Progenitor cell of endocrine pancreas (in vitro differentiated cells): ENCODE measurements at regions not wholly inside any gene's neighbourhood (a gene's known extent, or its start where the extent isn't known, plus 50 kb on each side); places are given as distances from the start of the nearest gene placed in this dataset.
"Not testable (repeated sequence)": the region's sequence is repeated elsewhere in the genome, so short reads cannot be mapped to it uniquely, and the experiment has no call there.

Source experiments
- DNase-seq: peaks from one replicate; pipeline ENCODE4 v3.0.0; 2021; ENCODE audit warnings: low spot score; ENCODE audit not compliant: unreplicated experiment
- H3K27ac Mint-ChIP-seq: 2 replicates; pipeline ENCODE4 v1.8.0; 2021; ENCODE audit warnings: mild to moderate bottlenecking, moderate library complexity, mixed read lengths
- H3K27me3 Mint-ChIP-seq: 2 replicates; pipeline ENCODE4 v1.8.0; 2021; ENCODE audit warnings: mixed read lengths
- H3K36me3 Mint-ChIP-seq: 2 replicates; pipeline ENCODE4 v1.8.0; 2022; ENCODE audit warnings: mixed read lengths; ENCODE audit not compliant: insufficient read depth
- H3K4me1 Mint-ChIP-seq: 2 replicates; pipeline ENCODE4 v1.8.0; 2021; ENCODE audit warnings: low read depth, mixed read lengths
- H3K4me3 Mint-ChIP-seq: 2 replicates; pipeline ENCODE4 v1.8.0; 2021; ENCODE audit warnings: low read depth, mild to moderate bottlenecking, moderate library complexity, mixed read lengths
- H3K9me3 Mint-ChIP-seq: 2 replicates; pipeline ENCODE4 v1.8.0; 2021; ENCODE audit warnings: low read depth, mixed read lengths
- TF ChIP-seq, protein P1 (sequence below): fragments of 200-600 bp; sonication (generic); IDR thresholded peaks from one replicate; pipeline ENCODE4 v1.5.0; 2021; ENCODE audit warnings: antibody characterized with exemption, mild to moderate bottlenecking; ENCODE audit not compliant: unreplicated experiment

DNA sequence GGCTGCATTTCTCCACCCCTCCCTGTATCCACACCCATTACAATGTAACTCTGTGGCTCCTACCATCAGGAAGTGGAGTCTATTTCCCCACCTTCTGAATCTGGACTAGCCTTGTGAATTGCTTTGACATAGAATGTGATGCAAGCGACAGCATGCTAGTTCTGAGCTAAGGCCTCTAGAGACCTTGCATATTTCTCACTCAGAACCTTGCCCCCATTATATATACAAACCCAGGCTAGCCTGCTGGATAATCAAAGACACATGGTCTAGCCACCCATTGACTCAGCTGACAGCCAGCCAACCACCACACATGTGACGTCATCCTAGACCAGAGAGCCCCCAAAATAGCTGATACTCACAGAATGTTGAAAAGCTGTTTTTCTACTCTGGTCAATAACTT lies 77.9 kb downstream of the CCDC71L start:
- no peak overlapping the region for H3K4me3 Mint-ChIP-seq
- peaks cover 11% of the 10 kb centered on the region for H3K27me3 Mint-ChIP-seq
- H3K36me3 Mint-ChIP-seq, result no peaks in the 10 kb centered on the region
- peaks cover 3% of the 10 kb centered on the region for H3K4me1 Mint-ChIP-seq
- H3K27ac Mint-ChIP-seq, result no peak overlapping the region
- peaks cover 3% of the 10 kb centered on the region for H3K9me3 Mint-ChIP-seq
- DNase-seq, result no peak
- TF ChIP-seq, protein P1, sequence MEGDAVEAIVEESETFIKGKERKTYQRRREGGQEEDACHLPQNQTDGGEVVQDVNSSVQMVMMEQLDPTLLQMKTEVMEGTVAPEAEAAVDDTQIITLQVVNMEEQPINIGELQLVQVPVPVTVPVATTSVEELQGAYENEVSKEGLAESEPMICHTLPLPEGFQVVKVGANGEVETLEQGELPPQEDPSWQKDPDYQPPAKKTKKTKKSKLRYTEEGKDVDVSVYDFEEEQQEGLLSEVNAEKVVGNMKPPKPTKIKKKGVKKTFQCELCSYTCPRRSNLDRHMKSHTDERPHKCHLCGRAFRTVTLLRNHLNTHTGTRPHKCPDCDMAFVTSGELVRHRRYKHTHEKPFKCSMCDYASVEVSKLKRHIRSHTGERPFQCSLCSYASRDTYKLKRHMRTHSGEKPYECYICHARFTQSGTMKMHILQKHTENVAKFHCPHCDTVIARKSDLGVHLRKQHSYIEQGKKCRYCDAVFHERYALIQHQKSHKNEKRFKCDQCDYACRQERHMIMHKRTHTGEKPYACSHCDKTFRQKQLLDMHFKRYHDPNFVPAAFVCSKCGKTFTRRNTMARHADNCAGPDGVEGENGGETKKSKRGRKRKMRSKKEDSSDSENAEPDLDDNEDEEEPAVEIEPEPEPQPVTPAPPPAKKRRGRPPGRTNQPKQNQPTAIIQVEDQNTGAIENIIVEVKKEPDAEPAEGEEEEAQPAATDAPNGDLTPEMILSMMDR, result no peak

DNA sequence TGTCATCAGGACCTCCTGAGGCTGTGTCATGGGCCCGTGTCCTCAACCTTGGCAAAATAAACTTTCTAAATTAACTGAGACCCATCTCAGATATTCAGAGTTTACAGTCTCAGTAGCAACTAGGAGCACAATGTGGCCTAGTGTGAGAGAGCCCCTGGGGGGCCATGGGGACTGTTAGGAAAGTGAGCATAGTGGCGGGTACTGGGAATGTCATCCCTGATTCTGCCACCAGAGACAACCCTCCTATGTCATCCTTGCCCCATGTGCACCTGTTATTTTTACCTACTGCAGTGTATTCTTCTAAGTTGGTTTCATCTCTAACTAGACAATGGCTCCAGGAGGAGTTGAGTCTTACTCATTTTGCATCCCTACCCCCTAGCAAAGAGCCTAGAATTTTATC lies 78.6 kb downstream of the CCDC71L start:
- H3K27ac Mint-ChIP-seq, result no peak overlapping the region
- no peaks in the 10 kb centered on the region for H3K36me3 Mint-ChIP-seq
- peaks cover 3% of the 10 kb centered on the region for H3K9me3 Mint-ChIP-seq
- no peak for DNase-seq
- TF ChIP-seq, protein P1, result no peak
- peaks cover 3% of the 10 kb centered on the region for H3K4me1 Mint-ChIP-seq
- no peak overlapping the region for H3K4me3 Mint-ChIP-seq
- peaks cover 16% of the 10 kb centered on the region for H3K27me3 Mint-ChIP-seq

DNA sequence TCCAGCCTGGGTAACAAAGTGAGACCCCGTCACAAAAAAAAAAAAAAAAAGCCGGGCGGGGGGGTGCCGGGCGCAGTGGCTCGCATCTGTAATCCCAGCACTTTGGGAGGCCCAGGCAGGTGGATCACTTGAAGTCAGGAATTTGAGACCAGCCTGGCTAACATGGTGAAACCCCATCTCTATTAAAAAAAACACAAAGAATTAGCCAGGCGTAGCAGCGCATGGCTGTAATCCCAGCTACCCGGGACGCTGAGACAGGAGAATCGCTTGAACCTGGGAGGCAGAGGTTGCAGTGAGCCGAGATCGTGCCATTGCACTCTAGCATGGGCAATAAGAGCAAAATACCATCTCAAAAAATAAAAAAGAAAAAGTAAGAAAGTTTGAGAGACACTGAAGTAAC lies 81.9 kb downstream of the CCDC71L start:
- H3K9me3 Mint-ChIP-seq, H3K36me3 Mint-ChIP-seq, H3K4me3 Mint-ChIP-seq, H3K4me1 Mint-ChIP-seq, H3K27ac Mint-ChIP-seq, DNase-seq: not testable (repeated sequence)
- peaks cover 16% of the 10 kb centered on the region for H3K27me3 Mint-ChIP-seq

- DNase-seq, result no peak
- Mint-ChIP-seq H3K9me3 (no peaks in the 10 kb centered on the region), H3K36me3 (no peaks in the 10 kb centered on the region), H3K4me3 (no peak overlapping the region), H3K27ac (no peak overlapping the region), H3K27me3 (peaks cover 26% of the 10 kb centered on the region), H3K4me1 (peaks cover 5% of the 10 kb centered on the region)
- TF ChIP-seq, protein P1, result no peak
Measured at GRCh38 chr7:106575138-106575823, 85.7 kb downstream of the CCDC71L start.

- TF ChIP-seq, protein P1, result no peak
- H3K36me3 Mint-ChIP-seq, result no peaks in the 10 kb centered on the region
Measured at GRCh38 chr7:106573738-106574137, 87.2 kb downstream of the CCDC71L start.

GRCh38 chr7:106573125-106573663 lies 87.8 kb downstream of the CCDC71L start:
- Mint-ChIP-seq H3K27ac (no peak overlapping the region), H3K27me3 (peaks cover 19% of the 10 kb centered on the region), H3K9me3 (no peaks in the 10 kb centered on the region), H3K4me3 (no peak overlapping the region), H3K4me1 (peaks cover 14% of the 10 kb centered on the region), H3K36me3 (no peaks in the 10 kb centered on the region)
- DNase-seq, result no peak
- TF ChIP-seq, protein P1, result no peak

More at GRCh38 chr7:106573738-106574137, 87.2 kb downstream of the CCDC71L start:
- Mint-ChIP-seq H3K4me1 (peaks cover 9% of the 10 kb centered on the region), H3K27ac (no peak overlapping the region), H3K9me3 (no peaks in the 10 kb centered on the region), H3K4me3 (no peak overlapping the region), H3K27me3 (peaks cover 22% of the 10 kb centered on the region)
- DNase-seq, result no peak
